HepG2 (cell line): ENCODE measurements at regions not wholly inside any gene's neighbourhood (a gene's known extent, or its start where the extent isn't known, plus 50 kb on each side); places are given as distances from the start of the nearest gene placed in this dataset.

Experiments
- E2F1 ChIP-seq: sonication (generic); formaldehyde crosslinking; IDR thresholded peaks from 2 replicates; pipeline ENCODE4 v1.5.0; 2020; ENCODE audit warnings: missing genetic modification reagents
- MYC ChIP-seq: sonication (generic); formaldehyde crosslinking; IDR thresholded peaks from 2 replicates; pipeline ENCODE4 v1.9.0; 2021; ENCODE audit warnings: missing genetic modification reagents, borderline replicate concordance
- NR1H2 ChIP-seq: sonication (generic); formaldehyde crosslinking; IDR thresholded peaks from 2 replicates; pipeline ENCODE4 v1.8.1; 2022; ENCODE audit warnings: low read depth, missing genetic modification reagents, borderline replicate concordance
- PHF21A ChIP-seq: sonication (generic); formaldehyde crosslinking; IDR thresholded peaks from 2 replicates; pipeline ENCODE4 v1.5.0; 2020; ENCODE audit warnings: mild to moderate bottlenecking, missing genetic modification reagents
- SAFB2 ChIP-seq: sonication (generic); formaldehyde crosslinking; IDR thresholded peaks from 2 replicates; pipeline ENCODE4 v1.5.1; 2020; ENCODE audit warnings: missing genetic modification reagents, low read depth, mild to moderate bottlenecking, borderline replicate concordance
- SCMH1 ChIP-seq: sonication (generic); formaldehyde crosslinking; IDR thresholded peaks from 2 replicates; pipeline ENCODE4 v1.9.0; 2021; ENCODE audit warnings: missing genetic modification reagents, mild to moderate bottlenecking, borderline replicate concordance
- SIN3A ChIP-seq: IDR thresholded peaks from 2 replicates; pipeline ENCODE4 v1.6.1; 2011; ENCODE audit warnings: low read depth, mild to moderate bottlenecking, control low read depth, low read length, borderline replicate concordance
- YEATS4 ChIP-seq: sonication (generic); formaldehyde crosslinking; IDR thresholded peaks from 2 replicates; pipeline ENCODE4 v1.4.0; 2020; ENCODE audit warnings: missing genetic modification reagents, borderline replicate concordance
- ZC3H4 ChIP-seq: sonication (generic); formaldehyde crosslinking; IDR thresholded peaks from 2 replicates; pipeline ENCODE4 v1.4.0; 2020; ENCODE audit warnings: missing genetic modification reagents, borderline replicate concordance
- ZNF503 ChIP-seq: sonication (generic); formaldehyde crosslinking; IDR thresholded peaks from 2 replicates; pipeline ENCODE4 v1.4.0; 2020; ENCODE audit warnings: missing genetic modification reagents
- ZNF556 ChIP-seq: sonication (generic); formaldehyde crosslinking; IDR thresholded peaks from 2 replicates; pipeline ENCODE4 v1.4.0; 2020; ENCODE audit warnings: mild to moderate bottlenecking, missing genetic modification reagents, borderline replicate concordance
- TF ChIP-seq, protein P1 (sequence below): sonication (generic); formaldehyde crosslinking; IDR thresholded peaks from 2 replicates; pipeline ENCODE4 v1.4.0; 2020; ENCODE audit warnings: missing genetic modification reagents, mild to moderate bottlenecking, borderline replicate concordance

- peak; percentile 71; the same call in 1 of the 2 replicates for TF ChIP-seq ZNF556 (CRISPR knock-in tag)
- TF ChIP-seq NR1H2 (CRISPR knock-in tag): peak; percentile 92; the same call in 1 of the 2 replicates
- no peak for TF ChIP-seq SCMH1 (CRISPR knock-in tag)
- TF ChIP-seq SAFB2: 0 out of 2 replicates have a peak, but pooled peaks have one; percentile 33
- TF ChIP-seq ZNF503: peak; percentile 74
- TF ChIP-seq, protein P1, sequence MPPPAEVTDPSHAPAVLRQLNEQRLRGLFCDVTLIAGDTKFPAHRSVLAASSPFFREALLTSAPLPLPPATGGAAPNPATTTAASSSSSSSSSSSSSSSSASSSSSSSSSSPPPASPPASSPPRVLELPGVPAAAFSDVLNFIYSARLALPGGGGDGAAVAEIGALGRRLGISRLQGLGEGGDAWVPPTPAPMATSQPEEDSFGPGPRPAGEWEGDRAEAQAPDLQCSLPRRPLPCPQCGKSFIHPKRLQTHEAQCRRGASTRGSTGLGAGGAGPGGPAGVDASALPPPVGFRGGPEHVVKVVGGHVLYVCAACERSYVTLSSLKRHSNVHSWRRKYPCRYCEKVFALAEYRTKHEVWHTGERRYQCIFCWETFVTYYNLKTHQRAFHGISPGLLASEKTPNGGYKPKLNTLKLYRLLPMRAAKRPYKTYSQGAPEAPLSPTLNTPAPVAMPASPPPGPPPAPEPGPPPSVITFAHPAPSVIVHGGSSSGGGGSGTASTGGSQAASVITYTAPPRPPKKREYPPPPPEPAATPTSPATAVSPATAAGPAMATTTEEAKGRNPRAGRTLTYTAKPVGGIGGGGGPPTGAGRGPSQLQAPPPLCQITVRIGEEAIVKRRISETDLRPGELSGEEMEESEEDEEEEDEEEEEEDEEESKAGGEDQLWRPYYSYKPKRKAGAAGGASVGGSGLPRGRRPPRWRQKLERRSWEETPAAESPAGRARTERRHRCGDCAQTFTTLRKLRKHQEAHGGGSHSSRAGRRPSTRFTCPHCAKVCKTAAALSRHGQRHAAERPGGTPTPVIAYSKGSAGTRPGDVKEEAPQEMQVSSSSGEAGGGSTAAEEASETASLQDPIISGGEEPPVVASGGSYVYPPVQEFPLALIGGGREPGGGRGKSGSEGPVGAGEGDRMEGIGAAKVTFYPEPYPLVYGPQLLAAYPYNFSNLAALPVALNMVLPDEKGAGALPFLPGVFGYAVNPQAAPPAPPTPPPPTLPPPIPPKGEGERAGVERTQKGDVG (CRISPR knock-in tag): no peak
- peak; percentile 94 for TF ChIP-seq ZC3H4 (CRISPR knock-in tag)
- 0 out of 2 replicates have a peak, but pooled peaks have one; percentile 22 for TF ChIP-seq SIN3A
- TF ChIP-seq YEATS4 (CRISPR knock-in tag): peak; percentile 57
- TF ChIP-seq E2F1: 0 out of 2 replicates have a peak, but pooled peaks have one; percentile 5
- peak; percentile 33 for TF ChIP-seq PHF21A (CRISPR knock-in tag)
- TF ChIP-seq MYC (CRISPR knock-in tag): peak; percentile 74; the same call in 1 of the 2 replicates
Observed at GRCh38 chr10:78972947-78973900, 95.5 kb upstream of the ZMIZ1 start (continued).
